ENCODE measurements at regions not wholly inside any gene's neighbourhood (a gene's known extent, or its start where the extent isn't known, plus 50 kb on each side); places are given as distances from the start of the nearest gene placed in this dataset.

GRCh38 chr19:30208436-30209060 is 163.6 kb upstream of the ZNF536 start:
- no peak for TF ChIP-seq EP300 (IDR thresholded peaks at IDR 0.05)
- no peak for TF ChIP-seq POLR2A (IDR thresholded peaks at IDR 0.05)
- no peak for TF ChIP-seq CTCF (IDR thresholded peaks at IDR 0.05)
- TF ChIP-seq POLR2AphosphoS5 (IDR thresholded peaks at IDR 0.05): no peak
- Histone ChIP-seq H3K27me3 (peaks cover 48% of the 10 kb centered on the region), H3K36me3 (no peaks in the 10 kb centered on the region), H3K27ac (no peak overlapping the region), H3K9me3 (peaks cover 0 to 20% (median 0%) of the 10 kb centered on the region in 3 donors), H3K4me3 (no peak overlapping the region), H3K4me1 (no peaks in the 10 kb centered on the region)
- 20 to 85% methylated on average over 2 to 12 of the region's 18 CpGs for WGBS, 2 donors (ENCODE audit: low coverage in 1 of 2)
- no peak for ATAC-seq

DNA sequence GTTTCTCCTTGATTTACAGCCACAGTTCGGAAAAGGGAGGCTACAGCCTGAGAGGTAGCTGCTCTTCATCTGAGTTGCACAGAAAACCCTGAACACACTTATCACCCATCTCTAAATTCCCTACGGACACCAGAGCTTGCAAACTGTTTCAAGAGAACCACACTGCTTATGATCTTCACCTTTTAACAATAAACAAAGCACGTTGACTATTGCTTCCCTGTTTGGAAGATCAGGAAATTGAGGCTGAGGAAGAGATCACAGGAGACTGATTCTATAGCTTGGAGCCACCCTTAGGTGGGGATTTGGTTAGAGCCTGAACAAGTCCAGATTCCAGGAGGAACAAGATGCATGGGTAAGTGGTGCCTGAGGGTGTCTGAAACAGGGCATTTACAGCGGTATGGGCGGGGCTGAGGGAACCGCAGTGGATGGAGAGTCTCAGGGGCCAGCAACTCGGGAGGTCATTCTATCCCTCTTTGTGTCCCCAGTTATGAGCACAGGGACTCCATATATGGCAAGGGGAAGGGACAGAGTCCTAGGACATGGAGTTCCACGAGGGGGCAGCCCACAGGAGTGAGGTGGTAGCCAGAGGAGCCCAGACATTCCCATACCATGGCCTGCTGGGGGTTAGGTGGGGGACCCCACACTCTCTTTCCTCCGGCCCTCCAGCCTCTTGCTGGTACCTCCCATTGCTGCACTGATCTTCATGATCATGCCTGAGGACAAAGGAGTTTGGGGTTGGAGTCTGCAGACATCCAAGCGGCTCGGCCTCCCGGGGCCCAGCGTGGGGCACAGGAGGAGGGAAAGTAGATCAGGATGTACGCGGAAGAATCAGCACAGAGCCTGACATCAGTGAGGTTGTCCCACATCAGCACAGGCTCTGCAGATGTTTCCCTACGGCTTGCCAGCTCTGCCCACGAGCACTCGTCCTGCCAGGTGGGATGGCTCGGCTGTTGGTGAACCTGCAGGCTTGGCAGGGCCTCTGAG is 162.3 kb upstream of the ZNF536 start:
- no peak overlapping the region for H3K4me3 ChIP-seq
- 56 to 59% methylated on average over 3 to 11 of the region's 19 CpGs for WGBS, 2 donors (ENCODE audit: low coverage in 1 of 2)

GRCh38 chr19:30212574-30212973 is 159.6 kb upstream of the ZNF536 start:
- H3K9me3 ChIP-seq: peaks cover 0 to 4% (median 0%) of the 10 kb centered on the region in 3 donors
- 72 to 82% methylated on average over 2 to 7 of the region's 12 CpGs for WGBS, 2 donors (ENCODE audit: low coverage in 1 of 2)
- ATAC-seq: no peak
- no peaks in the 10 kb centered on the region for H3K4me1 ChIP-seq
- peaks cover 65% of the 10 kb centered on the region for H3K27me3 ChIP-seq
- H3K36me3 ChIP-seq: no peaks in the 10 kb centered on the region
- TF ChIP-seq EP300 (IDR thresholded peaks at IDR 0.05): no peak
- TF ChIP-seq CTCF (IDR thresholded peaks at IDR 0.05): no peak
- TF ChIP-seq POLR2AphosphoS5 (IDR thresholded peaks at IDR 0.05): no peak
- TF ChIP-seq POLR2A (IDR thresholded peaks at IDR 0.05): no peak
- no peak overlapping the region for H3K4me3 ChIP-seq
- no peak overlapping the region for H3K27ac ChIP-seq

More for the DNA sequence above, 162.3 kb upstream of the ZNF536 start:
- Histone ChIP-seq H3K27me3 (peaks cover 56% of the 10 kb centered on the region), H3K36me3 (no peaks in the 10 kb centered on the region), H3K9me3 (peaks cover 0 to 20% (median 0%) of the 10 kb centered on the region in 3 donors), H3K27ac (no peak overlapping the region), H3K4me1 (no peaks in the 10 kb centered on the region)
- TF ChIP-seq EP300 (IDR thresholded peaks at IDR 0.05): no peak
- no peak for ATAC-seq

DNA sequence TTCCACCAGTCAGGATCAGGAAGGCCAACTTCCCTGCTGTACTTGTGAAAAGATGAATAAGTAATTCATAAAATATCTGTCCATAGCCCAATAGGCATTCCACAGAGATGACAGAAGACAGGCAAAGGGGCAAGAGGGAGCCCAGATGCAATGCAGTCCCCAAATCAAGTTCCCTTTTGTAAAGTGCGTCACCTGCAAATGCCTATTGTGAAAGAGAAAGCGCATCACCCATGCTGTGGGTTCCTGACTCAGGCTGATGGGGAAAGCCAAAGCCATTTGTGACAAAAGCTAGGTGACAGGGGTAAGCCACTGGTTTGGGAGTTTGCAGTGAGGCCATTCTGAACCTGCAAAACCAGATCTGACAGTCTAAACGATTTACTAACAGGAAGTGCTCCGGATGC is 157.5 kb upstream of the ZNF536 start:
- WGBS, 2 donors (ENCODE audit: low coverage in 1 of 2): 39 to 95% methylated on average over 2 to 3 of the region's 4 CpGs
- TF ChIP-seq EP300 (IDR thresholded peaks at IDR 0.05) (no peak), POLR2A (IDR thresholded peaks at IDR 0.05) (no peak), CTCF (IDR thresholded peaks at IDR 0.05) (no peak), POLR2AphosphoS5 (IDR thresholded peaks at IDR 0.05) (no peak)
- Histone ChIP-seq H3K4me3 (no peak overlapping the region), H3K27me3 (peaks cover 61% of the 10 kb centered on the region), H3K27ac (no peak overlapping the region), H3K36me3 (no peaks in the 10 kb centered on the region), H3K4me1 (no peaks in the 10 kb centered on the region), H3K9me3 (no peaks in the 10 kb centered on the region)
- ATAC-seq: no peak

- Histone ChIP-seq H3K27me3 (peaks cover 61% of the 10 kb centered on the region), H3K9me3 (no peaks in the 10 kb centered on the region), H3K27ac (no peak overlapping the region), H3K4me1 (no peaks in the 10 kb centered on the region), H3K36me3 (no peaks in the 10 kb centered on the region), H3K4me3 (no peak overlapping the region)
- ATAC-seq: no peak
- 71 to 75% methylated on average over 3 of the region's 3 CpGs for WGBS, 2 donors (ENCODE audit: low coverage in 1 of 2)
- TF ChIP-seq POLR2A (IDR thresholded peaks at IDR 0.05) (no peak), EP300 (IDR thresholded peaks at IDR 0.05) (no peak), POLR2AphosphoS5 (IDR thresholded peaks at IDR 0.05) (no peak), CTCF (IDR thresholded peaks at IDR 0.05) (no peak)
These were observed 156.9 kb upstream of the ZNF536 start for GRCh38 chr19:30215248-30215647.

Measured in gastroesophageal sphincter (tissue), 4 donors.